Mammary epithelial cell (primary cell): ENCODE measurements at regions not wholly inside any gene's neighbourhood (a gene's known extent, or its start where the extent isn't known, plus 50 kb on each side); places are given as distances from the start of the nearest gene placed in this dataset.

Experiments used
- EZH2 ChIP-seq: IDR thresholded peaks from 2 replicates; pipeline ENCODE4 v1.6.1; 2012; ENCODE audit warnings: low read length, inconsistent platforms, borderline replicate concordance
- TF ChIP-seq, protein P1 (sequence below), 2 donors: IDR thresholded peaks in 1 of 2; conservative IDR thresholded peaks in 1 of 2; 2 replicates each; pipeline ENCODE4 v1.5.1; 2011 to 2012; ENCODE audit warnings: inconsistent platforms in 2 of 2, low read length in 2 of 2, mild to moderate bottlenecking in 2 of 2, control low read depth in 1 of 2, low read depth in 1 of 2; ENCODE audit not compliant: insufficient read depth in 1 of 2; ENCODE audit errors: extremely low read depth in 1 of 2

GRCh38 chr1:58903514-58904298 lies 119.9 kb upstream of the JUN start:
- TF ChIP-seq, protein P1, sequence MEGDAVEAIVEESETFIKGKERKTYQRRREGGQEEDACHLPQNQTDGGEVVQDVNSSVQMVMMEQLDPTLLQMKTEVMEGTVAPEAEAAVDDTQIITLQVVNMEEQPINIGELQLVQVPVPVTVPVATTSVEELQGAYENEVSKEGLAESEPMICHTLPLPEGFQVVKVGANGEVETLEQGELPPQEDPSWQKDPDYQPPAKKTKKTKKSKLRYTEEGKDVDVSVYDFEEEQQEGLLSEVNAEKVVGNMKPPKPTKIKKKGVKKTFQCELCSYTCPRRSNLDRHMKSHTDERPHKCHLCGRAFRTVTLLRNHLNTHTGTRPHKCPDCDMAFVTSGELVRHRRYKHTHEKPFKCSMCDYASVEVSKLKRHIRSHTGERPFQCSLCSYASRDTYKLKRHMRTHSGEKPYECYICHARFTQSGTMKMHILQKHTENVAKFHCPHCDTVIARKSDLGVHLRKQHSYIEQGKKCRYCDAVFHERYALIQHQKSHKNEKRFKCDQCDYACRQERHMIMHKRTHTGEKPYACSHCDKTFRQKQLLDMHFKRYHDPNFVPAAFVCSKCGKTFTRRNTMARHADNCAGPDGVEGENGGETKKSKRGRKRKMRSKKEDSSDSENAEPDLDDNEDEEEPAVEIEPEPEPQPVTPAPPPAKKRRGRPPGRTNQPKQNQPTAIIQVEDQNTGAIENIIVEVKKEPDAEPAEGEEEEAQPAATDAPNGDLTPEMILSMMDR (conservative IDR thresholded peaks at IDR 0.05 in 1 of 2, IDR thresholded peaks at IDR 0.05 in 1 of 2; ENCODE audit: extremely low read depth in 1 of 2, insufficient read depth in 1 of 2, low read depth in 1 of 2, low read length in 2 of 2) = no peak
- no peak for TF ChIP-seq EZH2
